ENCODE measurements at regions not wholly inside any gene's neighbourhood (a gene's known extent, or its start where the extent isn't known, plus 50 kb on each side); places are given as distances from the start of the nearest gene placed in this dataset.

DNA sequence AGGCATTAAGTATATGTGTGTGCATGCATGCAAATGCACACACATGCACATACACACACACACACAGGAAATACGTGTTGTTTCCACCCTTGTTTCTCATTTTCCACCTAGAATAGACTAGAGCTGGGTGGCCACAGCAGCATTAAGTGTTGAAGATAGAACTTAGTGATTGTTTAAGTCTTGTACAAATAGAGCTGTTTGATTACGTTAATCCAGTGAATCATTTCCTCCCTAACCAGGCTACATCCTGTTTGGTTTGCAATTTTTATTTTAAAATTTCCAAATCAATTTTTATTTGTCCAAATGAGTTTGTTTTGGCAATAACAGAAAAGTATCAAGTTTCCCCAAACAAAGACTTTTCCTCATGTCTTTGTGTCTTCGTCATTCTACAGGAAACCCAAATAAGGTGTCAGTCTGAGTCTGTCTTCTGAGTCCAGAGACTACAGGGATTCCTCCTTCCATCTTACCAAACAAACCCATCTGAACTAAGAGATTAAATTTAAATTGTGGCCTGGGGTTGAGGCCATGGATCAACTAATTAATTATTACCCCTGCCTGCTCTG, 74.6 kb upstream of the GALNT5 start:
- Mint-ChIP-seq H3K36me3 (no peaks in the 10 kb centered on the region), H3K27ac (no peak overlapping the region), H3K9me3 (no peaks in the 10 kb centered on the region)
- DNase-seq (ENCODE audit: low spot score in 2 of 2) (no peak), ATAC-seq (peak in 1 of 2 donors; percentile 60)

DNA sequence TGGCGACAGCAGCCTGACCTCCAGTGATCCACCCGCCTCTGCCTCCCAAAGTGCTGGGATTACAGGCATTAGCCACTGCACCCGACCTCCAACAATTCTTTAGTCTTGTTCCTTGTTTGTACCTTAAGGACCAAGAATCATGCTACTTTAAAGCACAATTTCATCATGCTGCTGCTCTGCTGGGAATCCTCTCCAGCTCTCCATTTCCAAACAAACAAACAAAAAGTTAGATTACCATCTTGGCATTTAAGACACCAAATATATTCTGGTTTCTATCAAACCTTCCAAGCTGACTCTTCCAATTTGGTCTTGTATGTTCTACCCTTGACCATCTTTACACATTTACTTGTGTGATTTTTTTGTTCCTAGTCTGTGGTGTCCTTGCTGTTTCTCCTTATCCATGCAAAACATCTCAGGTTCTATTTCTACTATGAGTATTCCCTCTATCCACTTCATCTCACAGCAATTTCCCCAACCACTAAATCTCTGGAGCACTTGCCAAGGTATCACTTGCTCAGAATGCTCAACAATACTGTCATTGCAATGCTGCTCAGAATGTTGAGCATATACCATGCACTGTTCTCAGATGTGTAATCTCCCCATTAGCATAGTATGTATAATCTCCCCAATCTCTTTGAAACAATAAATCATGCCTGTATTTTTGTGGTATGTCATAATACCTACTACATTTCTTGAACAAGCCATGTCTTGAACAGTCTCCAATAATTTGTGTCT, 73.2 kb upstream of the GALNT5 start:
- Mint-ChIP-seq H3K36me3 (no peaks in the 10 kb centered on the region), H3K27ac (no peak overlapping the region), H3K9me3 (no peaks in the 10 kb centered on the region)
- DNase-seq (ENCODE audit: low spot score in 2 of 2) = no peak
- ATAC-seq = no peak

DNA sequence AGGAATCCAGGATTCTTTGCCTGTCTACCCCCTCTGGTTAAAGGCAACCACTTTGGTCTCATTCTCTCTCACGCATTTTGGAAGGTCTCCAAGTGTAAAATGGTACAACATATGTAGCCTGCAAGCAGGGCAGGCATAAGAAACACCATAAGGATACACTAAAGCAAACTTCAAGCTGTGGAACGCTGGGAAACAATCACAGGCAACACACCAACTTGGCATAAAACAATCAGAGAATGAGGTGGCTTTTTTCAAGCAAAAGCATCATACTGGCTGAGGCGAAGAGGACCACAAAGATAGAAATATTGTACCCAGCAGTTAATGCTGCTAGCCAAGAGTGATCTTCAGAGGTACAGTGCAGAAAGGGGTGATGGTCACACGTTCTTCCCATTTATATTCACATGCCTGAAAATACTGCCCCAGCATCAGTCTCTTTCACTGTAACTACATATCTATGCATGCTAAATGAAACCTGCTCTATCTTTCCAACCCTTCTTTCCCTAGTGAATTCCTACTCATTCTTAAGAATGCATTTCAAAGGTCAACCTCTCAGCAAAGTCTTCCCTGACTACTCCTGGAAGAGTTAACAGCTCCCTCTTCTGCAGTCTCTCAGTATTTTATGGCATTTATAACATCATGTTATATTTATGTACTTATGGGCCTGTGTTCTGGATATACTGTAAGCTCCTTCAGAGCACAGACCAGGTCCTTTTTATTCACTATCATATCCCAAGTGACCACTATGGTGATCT, 71.9 kb upstream of the GALNT5 start:
- Mint-ChIP-seq H3K9me3 (no peaks in the 10 kb centered on the region), H3K27ac (no peak overlapping the region), H3K36me3 (no peaks in the 10 kb centered on the region)
- DNase-seq (ENCODE audit: low spot score in 2 of 2) (no peak), ATAC-seq (no peak)

- Mint-ChIP-seq H3K27ac (no peak overlapping the region), H3K36me3 (no peaks in the 10 kb centered on the region), H3K9me3 (no peaks in the 10 kb centered on the region)
- no peak for DNase-seq (ENCODE audit: low spot score in 2 of 2)
- no peak for ATAC-seq
Observed at GRCh38 chr2:157190151-157190550, 67.4 kb upstream of the GALNT5 start.

DNA sequence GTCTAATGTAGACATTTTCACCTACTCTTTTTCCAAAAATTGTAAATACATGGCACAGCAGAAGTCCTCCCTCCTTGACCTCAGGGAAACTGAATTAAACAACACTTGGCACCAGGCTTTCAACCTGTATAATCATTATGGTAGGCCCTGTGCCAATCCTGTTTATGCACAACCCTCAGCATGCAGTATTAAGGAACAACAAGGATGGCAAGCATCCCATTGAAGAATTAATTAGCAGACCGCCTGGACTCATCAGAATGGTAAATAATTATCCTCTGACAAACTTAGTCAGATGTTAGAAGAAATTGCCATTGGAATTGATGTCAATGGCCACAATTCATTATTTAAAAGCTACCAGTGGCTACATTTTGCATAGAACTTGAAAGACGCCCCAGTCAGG, 66.3 kb upstream of the GALNT5 start:
- no peaks in the 10 kb centered on the region for H3K9me3 Mint-ChIP-seq
- no peaks in the 10 kb centered on the region for H3K36me3 Mint-ChIP-seq
- no peak for ATAC-seq
- no peak for DNase-seq (ENCODE audit: low spot score in 2 of 2)
- H3K27ac Mint-ChIP-seq = no peak overlapping the region

DNA sequence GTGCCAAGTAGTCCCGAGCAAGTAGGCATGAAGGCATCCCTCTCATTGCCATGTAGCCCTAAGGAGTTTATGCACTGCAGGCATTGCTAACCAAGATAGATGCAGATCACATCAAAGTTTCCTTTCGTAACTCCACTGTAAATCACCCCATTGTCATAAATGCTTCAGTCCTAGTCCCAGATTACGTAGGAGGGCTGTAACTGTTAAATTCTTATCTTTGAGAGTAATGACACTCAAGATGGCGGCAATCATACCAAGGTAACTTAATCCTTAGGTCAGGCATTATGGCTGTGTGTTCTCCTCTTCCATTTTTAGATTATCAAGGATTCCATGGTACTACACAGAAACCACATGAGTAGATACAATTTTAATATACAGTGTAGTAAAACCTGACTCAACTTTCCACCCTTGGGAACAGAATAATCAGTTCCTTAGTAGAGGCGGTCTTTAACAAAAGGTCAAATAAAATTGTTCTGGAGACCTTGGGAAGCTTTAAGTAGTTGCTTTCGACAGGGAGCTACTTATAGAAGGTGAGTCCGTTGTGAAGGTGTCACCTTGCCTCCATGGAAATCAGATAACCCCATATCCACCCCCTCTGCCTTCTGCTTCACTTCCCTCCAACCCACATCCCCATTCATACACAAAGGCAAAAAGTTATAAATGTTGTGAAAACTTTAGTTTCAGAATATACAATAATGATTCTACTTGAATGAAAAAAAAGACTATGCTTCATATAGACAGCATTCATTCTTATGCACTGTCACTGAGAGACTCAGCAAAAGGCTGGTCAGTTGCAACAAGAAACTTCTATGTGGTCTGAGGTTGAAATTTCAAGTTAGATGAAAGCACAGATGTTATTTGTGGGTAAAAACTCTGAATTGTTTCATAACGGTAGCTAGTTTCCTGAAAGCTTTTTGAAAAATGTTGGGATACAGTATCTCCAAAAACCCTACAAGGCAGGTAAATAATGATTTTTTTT, 64.8 kb upstream of the GALNT5 start:
- H3K27ac Mint-ChIP-seq = no peak overlapping the region
- H3K36me3 Mint-ChIP-seq = no peaks in the 10 kb centered on the region
- no peaks in the 10 kb centered on the region for H3K9me3 Mint-ChIP-seq
- ATAC-seq (no peak), DNase-seq (ENCODE audit: low spot score in 2 of 2) (no peak)

DNA sequence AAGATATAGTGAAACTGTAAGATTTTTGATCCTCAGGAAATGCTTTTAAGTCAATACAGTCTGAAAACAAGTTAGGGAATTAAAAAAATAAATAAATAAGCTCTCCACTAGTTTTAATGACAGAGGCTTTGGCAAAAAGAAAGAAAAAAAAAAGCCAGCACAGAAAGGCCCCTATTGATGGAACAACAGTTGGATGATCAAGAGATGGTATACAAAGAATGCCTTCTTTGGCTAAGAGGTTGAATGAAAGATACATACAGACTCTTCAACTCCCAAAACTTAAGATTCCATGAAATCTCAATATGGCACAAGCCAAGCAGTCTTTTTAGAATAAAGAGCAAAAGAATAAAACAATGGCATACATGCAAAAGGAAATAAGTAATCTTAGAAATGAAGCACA, 64.0 kb upstream of the GALNT5 start:
- H3K9me3 Mint-ChIP-seq = no peaks in the 10 kb centered on the region
- no peak overlapping the region for H3K27ac Mint-ChIP-seq
- DNase-seq (ENCODE audit: low spot score in 2 of 2) (no peak), ATAC-seq (no peak)
- H3K36me3 Mint-ChIP-seq = no peaks in the 10 kb centered on the region

DNA sequence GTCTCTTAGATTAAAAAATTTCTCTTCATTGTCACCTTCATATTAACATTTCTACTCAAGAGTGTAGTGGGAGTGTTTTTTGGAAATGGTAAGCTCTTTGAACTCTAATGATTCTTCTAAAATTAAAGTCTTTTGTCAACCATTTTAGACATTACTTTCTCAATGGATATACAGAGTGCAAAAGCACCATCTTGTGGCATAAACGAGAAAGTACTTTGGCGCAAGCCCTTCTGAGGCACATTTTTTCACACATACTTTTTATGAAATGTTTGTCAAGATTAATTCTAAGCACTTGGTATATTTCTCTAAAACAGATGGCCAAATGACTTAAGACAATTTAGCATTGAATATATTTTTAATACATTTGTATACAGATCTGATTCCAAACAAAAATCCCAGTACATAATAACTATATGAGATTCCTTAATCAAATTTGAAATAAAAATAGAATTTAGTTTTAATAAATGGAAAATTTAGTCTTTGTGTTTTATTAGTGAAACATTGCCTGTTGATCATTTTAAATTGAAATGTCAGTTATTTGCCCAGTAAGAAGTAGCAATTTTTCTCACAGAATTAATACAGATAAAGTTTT, 63.3 kb upstream of the GALNT5 start:
- no peak overlapping the region for H3K27ac Mint-ChIP-seq
- DNase-seq (ENCODE audit: low spot score in 2 of 2) = peak in 1 of 2 donors; percentile 7
- H3K36me3 Mint-ChIP-seq = no peaks in the 10 kb centered on the region
- ATAC-seq = peak in 1 of 2 donors; percentile 73
- H3K9me3 Mint-ChIP-seq = no peaks in the 10 kb centered on the region

GRCh38 chr2:157194844-157195243, 62.7 kb upstream of the GALNT5 start:
- no peak overlapping the region for H3K27ac Mint-ChIP-seq
- ATAC-seq = no peak
- no peaks in the 10 kb centered on the region for H3K36me3 Mint-ChIP-seq
- DNase-seq (ENCODE audit: low spot score in 2 of 2) = no peak
- no peaks in the 10 kb centered on the region for H3K9me3 Mint-ChIP-seq

- H3K9me3 Mint-ChIP-seq = no peaks in the 10 kb centered on the region
- H3K36me3 Mint-ChIP-seq = no peaks in the 10 kb centered on the region
- ATAC-seq (no peak), DNase-seq (ENCODE audit: low spot score in 2 of 2) (no peak)
- no peak overlapping the region for H3K27ac Mint-ChIP-seq
Observed at GRCh38 chr2:157196956-157197355, 60.5 kb upstream of the GALNT5 start.

DNA sequence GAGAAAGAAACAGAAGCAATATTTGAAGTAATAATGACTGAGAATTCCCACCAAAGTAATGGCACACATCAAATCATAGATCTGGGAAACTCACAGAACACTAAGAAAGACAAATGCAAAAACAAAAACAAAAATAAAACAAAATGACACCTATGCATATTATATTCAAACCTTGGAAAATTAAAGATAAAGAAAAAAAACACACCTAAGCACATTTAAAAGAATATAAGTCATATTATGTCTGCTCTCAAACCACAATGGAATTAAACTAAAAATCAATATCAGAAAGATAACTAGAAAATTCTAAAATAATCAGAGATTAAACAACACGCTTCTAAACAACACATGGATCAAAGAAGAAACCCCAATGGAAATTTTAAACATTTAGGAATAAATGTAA, 59.7 kb upstream of the GALNT5 start:
- ATAC-seq = no peak

DNA sequence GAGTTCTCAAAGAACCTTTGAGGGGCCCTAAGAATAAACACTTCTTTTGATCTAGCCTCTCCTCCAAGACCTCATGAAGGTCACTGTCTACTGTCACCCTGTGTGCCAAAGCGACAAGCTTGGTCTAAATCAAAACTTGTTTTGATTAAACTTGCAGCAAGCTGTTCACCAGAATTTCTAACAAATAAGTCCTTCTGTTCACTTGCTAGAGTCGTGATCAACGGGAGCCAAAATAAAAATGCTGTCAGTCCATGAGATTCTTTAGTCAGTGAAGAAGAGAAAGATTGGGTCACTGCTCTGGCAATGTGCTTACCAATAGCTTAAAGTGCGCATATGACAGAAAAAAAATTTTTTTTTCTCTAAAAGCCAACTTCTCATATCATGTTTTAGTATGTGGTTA, 53.9 kb upstream of the GALNT5 start:
- no peak for DNase-seq (ENCODE audit: low spot score in 2 of 2)
- Mint-ChIP-seq H3K9me3 (no peaks in the 10 kb centered on the region), H3K36me3 (no peaks in the 10 kb centered on the region), H3K27ac (no peak overlapping the region)
- no peak for ATAC-seq

More for the DNA sequence above, 59.7 kb upstream of the GALNT5 start:
- Mint-ChIP-seq H3K9me3 (no peaks in the 10 kb centered on the region), H3K27ac (peak overlapping the region in 1 of 2 donors; percentile 27), H3K36me3 (no peaks in the 10 kb centered on the region)
- no peak for DNase-seq (ENCODE audit: low spot score in 2 of 2)

DNA sequence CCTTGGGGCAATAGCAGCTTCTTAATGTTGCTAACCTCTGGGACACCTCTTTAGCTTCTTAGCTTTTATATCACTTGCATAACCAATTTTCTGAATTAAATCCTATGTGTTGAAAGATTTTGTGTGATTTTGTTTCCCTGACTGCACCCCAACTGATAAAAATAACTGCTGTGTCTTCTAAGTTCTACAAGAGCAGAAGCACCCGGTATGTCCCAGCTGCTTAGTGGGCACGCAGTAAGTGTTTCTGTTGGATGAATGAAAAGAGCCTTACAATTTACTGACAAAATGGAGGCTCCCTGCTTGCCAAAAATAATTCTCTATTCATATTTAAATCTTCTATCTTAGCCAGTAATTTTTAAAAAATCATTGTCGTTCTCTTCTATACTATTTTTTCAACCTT, 53.1 kb upstream of the GALNT5 start:
- no peaks in the 10 kb centered on the region for H3K36me3 Mint-ChIP-seq
- no peak for DNase-seq (ENCODE audit: low spot score in 2 of 2)
- no peak for ATAC-seq
- no peak overlapping the region for H3K27ac Mint-ChIP-seq
- no peaks in the 10 kb centered on the region for H3K9me3 Mint-ChIP-seq

- Mint-ChIP-seq H3K27ac (no peak overlapping the region), H3K9me3 (no peaks in the 10 kb centered on the region), H3K36me3 (no peaks in the 10 kb centered on the region)
- ATAC-seq (no peak), DNase-seq (ENCODE audit: low spot score in 2 of 2) (no peak)
Observed at GRCh38 chr2:157206916-157207315, 50.6 kb upstream of the GALNT5 start.

Measured in activated naive CD4-positive, alpha-beta T cell treated with anti-CD3 and anti-CD28 coated beads, Interleukin-2, amount 50 U/mL, for 72 hours (primary cell).